NCI-H2081 (cell line): ENCODE measurements at regions not wholly inside any gene's neighbourhood (a gene's known extent, or its start where the extent isn't known, plus 50 kb on each side); places are given as distances from the start of the nearest gene placed in this dataset.

Source experiments
- DNase-seq, 2 experiments: peaks; one replicate each; lab custom pipeline; 2025; lab: John Stamatoyannopoulos, UW

- no peak for DNase-seq
These were observed 321.8 kb upstream of the PRDM1 start for GRCh38 chr6:105764315-105764714.

- no peak for DNase-seq
These were observed 322.3 kb upstream of the PRDM1 start for GRCh38 chr6:105763866-105764265.

GRCh38 chr6:105760746-105761145, 325.4 kb upstream of the PRDM1 start:
- no peak for DNase-seq

- no peak for DNase-seq
These were observed 326.2 kb upstream of the PRDM1 start for GRCh38 chr6:105759946-105760345.

- DNase-seq, result no peak
These were observed 327.1 kb upstream of the PRDM1 start for GRCh38 chr6:105759015-105759414.

- peak in 1 of 2 experiments; percentile 47 for DNase-seq
These were observed 328.5 kb upstream of the PRDM1 start for GRCh38 chr6:105757512-105758200.

GRCh38 chr6:105755885-105756284, 330.3 kb upstream of the PRDM1 start:
- no peak for DNase-seq

GRCh38 chr6:105753620-105754211, 332.4 kb upstream of the PRDM1 start:
- no peak for DNase-seq

- DNase-seq, result no peak
These were observed 332.9 kb upstream of the PRDM1 start for GRCh38 chr6:105753207-105753606.

GRCh38 chr6:105750089-105750488, 336.0 kb upstream of the PRDM1 start:
- DNase-seq, result no peak

- DNase-seq, result no peak
These were observed 337.4 kb upstream of the PRDM1 start for GRCh38 chr6:105748737-105749161.

- no peak for DNase-seq
These were observed 338.2 kb upstream of the PRDM1 start for GRCh38 chr6:105747823-105748405.

- no peak for DNase-seq
These were observed 339.6 kb upstream of the PRDM1 start for GRCh38 chr6:105746509-105746908.

- DNase-seq, result no peak
These were observed 340.0 kb upstream of the PRDM1 start for GRCh38 chr6:105746130-105746505.

GRCh38 chr6:105745464-105746129, 340.5 kb upstream of the PRDM1 start:
- DNase-seq, result no peak

- no peak for DNase-seq
These were observed 341.3 kb upstream of the PRDM1 start for GRCh38 chr6:105744815-105745214.

- DNase-seq, result peak in 1 of 2 experiments; percentile 1
These were observed 338.2 kb upstream of the PREP start for GRCh38 chr6:105740946-105741645.

GRCh38 chr6:105739764-105740163, 336.9 kb upstream of the PREP start:
- DNase-seq, result no peak

GRCh38 chr6:105733556-105734162, 330.8 kb upstream of the PREP start:
- peak in 1 of 2 experiments; percentile 2 for DNase-seq

- no peak for DNase-seq
These were observed 326.1 kb upstream of the PREP start for GRCh38 chr6:105728995-105729394.

GRCh38 chr6:105726902-105727655, 324.2 kb upstream of the PREP start:
- DNase-seq, result no peak
